ENCODE measurements at regions not wholly inside any gene's neighbourhood (a gene's known extent, or its start where the extent isn't known, plus 50 kb on each side); places are given as distances from the start of the nearest gene placed in this dataset.

GRCh38 chr2:100222844-100223243 lies 80.5 kb upstream of the AFF3 start:
- DNase-seq (ENCODE audit: low spot score in 2 of 2) = no peak
- no peaks in the 10 kb centered on the region for H3K27me3 ChIP-seq
- H3K4me1 ChIP-seq = no peaks in the 10 kb centered on the region
- TF ChIP-seq POLR2AphosphoS5 (IDR thresholded peaks at IDR 0.05) (no peak), EP300 (IDR thresholded peaks at IDR 0.05) (no peak), CTCF (IDR thresholded peaks at IDR 0.05) (no peak), POLR2A (IDR thresholded peaks at IDR 0.05) (no peak)
- WGBS = 91% methylated on average over 2 of the region's 2 CpGs
- no peaks in the 10 kb centered on the region for H3K9me3 ChIP-seq
- H3K27ac ChIP-seq = no peak overlapping the region
- H3K36me3 ChIP-seq = no peaks in the 10 kb centered on the region
- H3K4me3 ChIP-seq = no peak overlapping the region

DNA sequence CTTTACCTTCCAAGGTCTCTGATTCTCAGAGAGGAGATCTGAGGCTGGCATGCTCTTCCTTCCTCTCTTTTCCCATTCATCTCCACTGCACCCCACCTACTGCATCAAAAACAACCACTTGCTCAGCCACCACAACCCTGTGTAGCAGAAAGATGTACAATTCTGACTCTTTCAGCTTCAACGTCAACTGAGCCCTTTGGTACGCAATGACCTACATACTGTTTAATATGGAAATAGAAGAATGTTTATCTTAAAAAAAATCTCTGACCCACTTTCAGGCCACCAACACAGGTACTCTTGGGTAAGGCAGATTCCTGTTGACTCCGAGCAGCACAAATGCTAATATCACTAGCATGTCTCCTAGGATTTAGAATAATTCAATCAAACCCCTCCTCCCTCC lies 76.2 kb upstream of the AFF3 start:
- Histone ChIP-seq H3K4me3 (no peak overlapping the region), H3K36me3 (no peaks in the 10 kb centered on the region), H3K27me3 (no peaks in the 10 kb centered on the region), H3K9me3 (no peaks in the 10 kb centered on the region), H3K4me1 (peaks cover 6% of the 10 kb centered on the region), H3K27ac (no peak overlapping the region)
- peak in 1 of 2 donors; percentile 31 for DNase-seq (ENCODE audit: low spot score in 2 of 2)
- 92% methylated on average over 3 of the region's 3 CpGs for WGBS
- TF ChIP-seq CTCF (IDR thresholded peaks at IDR 0.05) (no peak), POLR2A (IDR thresholded peaks at IDR 0.05) (no peak), POLR2AphosphoS5 (IDR thresholded peaks at IDR 0.05) (no peak), EP300 (IDR thresholded peaks at IDR 0.05) (no peak)

DNA sequence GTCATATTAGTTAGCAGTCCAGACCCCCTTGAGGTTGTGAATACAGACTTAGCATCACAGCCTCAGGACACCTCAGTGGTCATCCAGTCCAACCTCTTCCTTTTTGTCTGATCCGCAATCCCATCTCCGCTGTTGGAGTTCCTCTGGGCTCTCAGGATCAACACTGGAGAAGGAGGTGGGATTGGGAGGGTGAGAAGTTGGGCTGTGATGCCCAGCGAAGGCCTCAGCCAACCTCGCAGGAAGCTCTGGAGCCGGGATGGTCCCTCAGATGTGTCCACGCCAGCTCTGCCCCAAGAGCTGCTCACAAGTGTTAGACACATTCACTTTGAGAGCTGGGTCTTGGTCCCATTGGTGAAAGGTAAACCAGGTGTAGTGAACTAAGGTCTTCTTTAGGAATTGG lies 74.9 kb upstream of the AFF3 start:
- 87% methylated on average over 5 of the region's 6 CpGs for WGBS
- Histone ChIP-seq H3K27me3 (no peaks in the 10 kb centered on the region), H3K27ac (no peak overlapping the region), H3K9me3 (no peaks in the 10 kb centered on the region), H3K4me3 (no peak overlapping the region), H3K36me3 (no peaks in the 10 kb centered on the region), H3K4me1 (peaks cover 6% of the 10 kb centered on the region)
- TF ChIP-seq CTCF (IDR thresholded peaks at IDR 0.05) (no peak), POLR2A (IDR thresholded peaks at IDR 0.05) (no peak), EP300 (IDR thresholded peaks at IDR 0.05) (no peak), POLR2AphosphoS5 (IDR thresholded peaks at IDR 0.05) (no peak)
- peak in 1 of 2 donors; percentile 32 for DNase-seq (ENCODE audit: low spot score in 2 of 2)

- no peak for DNase-seq (ENCODE audit: low spot score in 2 of 2)
- Histone ChIP-seq H3K27me3 (no peaks in the 10 kb centered on the region), H3K27ac (no peak overlapping the region), H3K4me1 (peaks cover 6% of the 10 kb centered on the region), H3K4me3 (no peak overlapping the region), H3K9me3 (no peaks in the 10 kb centered on the region), H3K36me3 (no peaks in the 10 kb centered on the region)
- TF ChIP-seq POLR2A (IDR thresholded peaks at IDR 0.05) (no peak), POLR2AphosphoS5 (IDR thresholded peaks at IDR 0.05) (no peak), CTCF (IDR thresholded peaks at IDR 0.05) (no peak), EP300 (IDR thresholded peaks at IDR 0.05) (no peak)
- WGBS = 98% methylated on average over 5 of the region's 5 CpGs
Observed at GRCh38 chr2:100216015-100216414, 73.6 kb upstream of the AFF3 start.

DNA sequence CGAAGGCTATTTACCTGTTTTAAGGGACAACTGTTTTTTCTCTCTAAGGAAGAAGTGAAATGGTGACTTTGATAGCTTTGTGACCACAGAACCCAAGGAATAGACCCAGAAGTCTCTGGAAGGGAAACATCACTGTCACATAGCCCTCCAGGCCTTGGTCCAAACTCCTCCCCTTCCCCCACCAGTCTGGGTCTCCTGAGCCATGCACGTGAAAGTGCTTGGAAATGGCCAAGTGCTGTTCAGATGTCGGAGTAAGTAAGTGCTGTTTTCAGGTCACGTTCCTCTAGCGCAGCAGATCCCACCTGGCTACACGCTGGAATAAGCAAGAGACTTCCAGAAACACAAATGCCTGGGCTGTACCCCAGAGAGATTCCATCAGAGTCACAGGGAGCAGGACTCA lies 73.0 kb upstream of the AFF3 start:
- Histone ChIP-seq H3K27ac (no peak overlapping the region), H3K9me3 (no peaks in the 10 kb centered on the region)
- 90% methylated on average over 6 of the region's 6 CpGs for WGBS

More for the DNA sequence above, 73.0 kb upstream of the AFF3 start:
- DNase-seq (ENCODE audit: low spot score in 2 of 2) = no peak
- Histone ChIP-seq H3K4me3 (no peak overlapping the region), H3K27me3 (no peaks in the 10 kb centered on the region), H3K36me3 (no peaks in the 10 kb centered on the region), H3K4me1 (peaks cover 6% of the 10 kb centered on the region)
- TF ChIP-seq EP300 (IDR thresholded peaks at IDR 0.05) (no peak), CTCF (IDR thresholded peaks at IDR 0.05) (no peak), POLR2AphosphoS5 (IDR thresholded peaks at IDR 0.05) (no peak), POLR2A (IDR thresholded peaks at IDR 0.05) (no peak)
